WERI-Rb-1 (cell line): ENCODE measurements at regions not wholly inside any gene's neighbourhood (a gene's known extent, or its start where the extent isn't known, plus 50 kb on each side); places are given as distances from the start of the nearest gene placed in this dataset.

ENCODE experiments used
- DNase-seq: peaks from one replicate; pipeline ENCODE4 v3.0.0-alpha.2; 2020
- H3K27ac ChIP-seq: fragments of 250-450 bp; sonication (Bioruptor Pico); 2 replicates; pipeline ENCODE4 v1.5.1; 2020; ENCODE audit warnings: mild to moderate bottlenecking, moderate library complexity
- H3K27me3 ChIP-seq: fragments of 250-450 bp; sonication (Bioruptor Pico); 2 replicates; pipeline ENCODE4 v1.5.1; 2021; ENCODE audit warnings: mild to moderate bottlenecking, low read depth, moderate library complexity; ENCODE audit not compliant: insufficient read depth, severe bottlenecking
- H3K36me3 ChIP-seq: fragments of 250-450 bp; sonication (Bioruptor Pico); 2 replicates; pipeline ENCODE4 v1.5.1; 2020; ENCODE audit warnings: mild to moderate bottlenecking, moderate library complexity
- H3K4me3 ChIP-seq: 2 replicates; pipeline ENCODE4 v1.5.1; 2011; ENCODE audit warnings: low read depth, mild to moderate bottlenecking, control low read depth, low read length
- H3K9me3 ChIP-seq: fragments of 250-450 bp; sonication (Bioruptor Pico); 2 replicates; pipeline ENCODE4 v1.5.1; 2021; ENCODE audit warnings: mild to moderate bottlenecking, moderate library complexity; ENCODE audit not compliant: severe bottlenecking
- CTCF ChIP-seq: IDR thresholded peaks from 2 replicates; pipeline ENCODE4 v1.5.1; 2011; ENCODE audit warnings: low read depth, mild to moderate bottlenecking, control low read depth, inconsistent platforms, low read length

DNA sequence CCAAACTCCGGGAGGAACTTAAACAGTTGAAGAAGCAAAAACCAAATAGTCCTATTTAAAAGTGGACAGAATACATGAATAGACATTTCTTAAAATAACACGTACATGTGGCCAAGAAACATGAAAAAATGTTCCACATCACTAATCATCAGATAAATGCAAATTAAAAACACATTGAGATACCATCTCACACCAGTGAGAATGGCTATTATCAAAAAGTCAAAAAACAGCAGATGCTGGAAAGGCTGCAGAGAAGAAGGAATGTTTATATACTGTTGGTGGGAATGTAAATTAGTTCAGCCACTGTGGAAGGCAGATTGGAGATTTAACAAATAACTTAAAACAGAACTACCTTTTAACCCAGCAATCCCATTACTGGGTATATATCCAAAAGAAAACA lies 283.0 kb upstream of the IZUMO3 start:
- no peak overlapping the region for H3K4me3 ChIP-seq
- no peak for TF ChIP-seq CTCF
- H3K27ac ChIP-seq: no peak overlapping the region
- H3K27me3 ChIP-seq: peaks cover 31% of the 10 kb centered on the region
- H3K9me3 ChIP-seq: no peaks in the 10 kb centered on the region
- no peaks in the 10 kb centered on the region for H3K36me3 ChIP-seq
- DNase-seq: no peak

- DNase-seq: no peak
Observed at GRCh38 chr9:24824607-24825006, 278.9 kb upstream of the IZUMO3 start.

DNA sequence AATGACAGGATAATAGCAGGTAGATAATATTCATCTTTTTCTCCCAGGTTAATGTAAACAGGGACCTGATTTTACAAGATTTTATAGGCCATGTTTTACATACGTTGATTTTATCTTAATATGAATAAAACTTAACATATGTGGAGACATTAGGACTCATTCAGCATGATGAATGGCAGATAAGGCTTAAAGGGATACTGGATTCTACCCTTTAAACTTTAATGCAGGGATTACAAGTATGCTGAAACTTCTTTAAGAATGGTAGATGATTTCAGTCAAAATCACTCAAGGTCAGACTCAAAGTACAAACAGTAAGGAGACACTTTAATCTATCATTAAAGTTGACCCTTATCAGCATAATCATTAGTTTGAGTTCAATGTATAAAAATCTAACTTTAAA lies 274.5 kb upstream of the IZUMO3 start:
- TF ChIP-seq CTCF: no peak
- no peak overlapping the region for H3K4me3 ChIP-seq
- H3K36me3 ChIP-seq: no peaks in the 10 kb centered on the region
- DNase-seq: no peak
- no peak overlapping the region for H3K27ac ChIP-seq
- peaks cover 13% of the 10 kb centered on the region for H3K27me3 ChIP-seq
- H3K9me3 ChIP-seq: no peaks in the 10 kb centered on the region

More at GRCh38 chr9:24824607-24825006, 278.9 kb upstream of the IZUMO3 start:
- Histone ChIP-seq H3K4me3 (no peak overlapping the region), H3K36me3 (no peaks in the 10 kb centered on the region), H3K27me3 (peaks cover 26% of the 10 kb centered on the region), H3K9me3 (no peaks in the 10 kb centered on the region), H3K27ac (no peak overlapping the region)
- TF ChIP-seq CTCF: no peak

DNA sequence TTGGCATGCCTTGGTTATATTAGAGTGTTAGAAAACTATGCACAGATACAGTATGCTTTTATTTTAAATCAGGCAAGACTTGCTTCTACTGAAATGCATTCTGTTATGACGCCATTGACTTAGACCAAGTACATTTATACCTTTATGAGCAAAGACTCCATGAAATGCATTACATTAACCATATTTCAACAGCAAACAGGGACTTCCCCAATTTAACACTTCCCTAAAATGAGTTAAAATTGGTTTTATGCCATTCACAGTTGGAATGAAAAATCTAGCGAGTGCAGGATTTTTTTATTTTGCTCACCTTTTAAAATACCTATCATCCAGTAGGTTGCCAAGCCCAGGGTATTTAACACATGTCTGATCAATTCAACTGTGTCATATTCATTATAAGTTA lies 272.1 kb upstream of the IZUMO3 start:
- Histone ChIP-seq H3K4me3 (no peak overlapping the region), H3K9me3 (no peaks in the 10 kb centered on the region), H3K27me3 (peaks cover 6% of the 10 kb centered on the region), H3K36me3 (no peaks in the 10 kb centered on the region), H3K27ac (no peak overlapping the region)
- DNase-seq: no peak
- TF ChIP-seq CTCF: no peak

DNA sequence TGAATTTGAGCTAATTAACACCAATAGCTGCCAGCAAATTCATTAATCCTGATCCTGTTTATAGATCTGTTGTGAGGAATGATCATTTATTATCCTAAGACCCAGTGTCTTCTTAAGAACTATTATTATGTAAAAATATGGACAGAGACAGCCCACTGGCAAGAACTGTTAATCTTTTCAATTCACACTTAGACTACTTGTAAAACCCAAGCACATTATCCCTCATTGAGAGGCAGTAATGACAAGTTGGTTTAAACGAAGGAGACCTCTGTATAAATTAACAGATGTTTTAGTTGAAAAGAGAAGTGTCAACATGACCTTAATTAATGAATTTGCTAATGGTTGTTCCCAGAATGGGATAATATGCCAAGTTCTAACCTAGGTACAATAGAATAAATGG lies 270.3 kb upstream of the IZUMO3 start:
- H3K9me3 ChIP-seq: no peaks in the 10 kb centered on the region
- H3K4me3 ChIP-seq: no peak overlapping the region
- H3K36me3 ChIP-seq: no peaks in the 10 kb centered on the region
- H3K27me3 ChIP-seq: peaks cover 3% of the 10 kb centered on the region
- DNase-seq: no peak
- TF ChIP-seq CTCF: no peak
- H3K27ac ChIP-seq: no peak overlapping the region

DNA sequence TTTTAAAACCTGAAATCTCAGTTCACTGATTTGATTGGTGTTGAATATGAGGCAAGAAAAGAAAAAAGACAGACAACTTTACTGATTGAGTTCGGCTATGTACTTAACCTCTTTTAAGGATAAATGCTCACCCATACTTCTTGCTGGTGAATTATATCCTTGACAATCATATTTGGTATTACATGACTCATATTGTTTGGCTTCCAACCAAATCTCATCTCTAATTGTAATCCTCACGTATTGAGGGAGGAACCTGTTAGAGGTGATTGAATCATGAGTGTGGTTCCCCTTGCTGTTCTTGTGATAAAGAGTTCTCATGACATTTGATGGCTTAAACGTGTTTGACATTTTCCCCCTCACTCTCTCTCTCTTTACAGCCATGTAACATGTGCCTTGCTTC lies 255.6 kb upstream of the IZUMO3 start:
- Histone ChIP-seq H3K9me3 (no peaks in the 10 kb centered on the region), H3K27ac (no peak overlapping the region)
- no peak for TF ChIP-seq CTCF

More for the DNA sequence above, 255.6 kb upstream of the IZUMO3 start:
- peaks cover 6% of the 10 kb centered on the region for H3K27me3 ChIP-seq
- no peak for DNase-seq
- no peaks in the 10 kb centered on the region for H3K36me3 ChIP-seq
- H3K4me3 ChIP-seq: no peak overlapping the region
